Left kidney (tissue), 1 donor: ENCODE measurements at regions not wholly inside any gene's neighbourhood (a gene's known extent, or its start where the extent isn't known, plus 50 kb on each side); places are given as distances from the start of the nearest gene placed in this dataset.
"Not testable (repeated sequence)": the region's sequence is repeated elsewhere in the genome, so short reads cannot be mapped to it uniquely, and the experiment has no call there.

ENCODE experiments used
- DNase-seq: peaks from one replicate; pipeline ENCODE4 v3.0.0-alpha.2; 2013

- no peak for DNase-seq
Measured at GRCh38 chr2:239832490-239833268, 192.5 kb downstream of the NDUFA10 start.

GRCh38 chr2:239831861-239832489 lies 193.2 kb downstream of the NDUFA10 start:
- no peak for DNase-seq

GRCh38 chr2:239831001-239831731 lies 194.0 kb downstream of the NDUFA10 start:
- DNase-seq: no peak

GRCh38 chr2:239830121-239831000 lies 194.8 kb downstream of the NDUFA10 start:
- DNase-seq: no peak

- DNase-seq: no peak
Measured at GRCh38 chr2:239829326-239829725, 195.8 kb downstream of the NDUFA10 start.

GRCh38 chr2:239828973-239829275 lies 196.2 kb downstream of the NDUFA10 start:
- DNase-seq: not testable (repeated sequence)

GRCh38 chr2:239828192-239828972 lies 196.8 kb downstream of the NDUFA10 start:
- no peak for DNase-seq

GRCh38 chr2:239827523-239827890 lies 197.6 kb downstream of the NDUFA10 start:
- DNase-seq: no peak

GRCh38 chr2:239826786-239827522 lies 198.2 kb downstream of the NDUFA10 start:
- no peak for DNase-seq

GRCh38 chr2:239826376-239826775 lies 198.8 kb downstream of the NDUFA10 start:
- no peak for DNase-seq

- DNase-seq: no peak
Measured at GRCh38 chr2:239825705-239825979, 199.5 kb downstream of the NDUFA10 start.

GRCh38 chr2:239824866-239825704 lies 200.1 kb downstream of the NDUFA10 start:
- no peak for DNase-seq

GRCh38 chr2:239824046-239824694 lies 201.0 kb downstream of the NDUFA10 start:
- DNase-seq: peak; percentile 83

GRCh38 chr2:239822146-239822831 lies 202.9 kb downstream of the NDUFA10 start:
- no peak for DNase-seq

- DNase-seq: no peak
Measured at GRCh38 chr2:239821694-239822075, 203.5 kb downstream of the NDUFA10 start.

GRCh38 chr2:239820836-239821693 lies 204.1 kb downstream of the NDUFA10 start:
- no peak for DNase-seq

GRCh38 chr2:239819974-239820555 lies 205.1 kb downstream of the NDUFA10 start:
- DNase-seq: no peak
